Liver (tissue), 8 donors: ENCODE measurements at regions not wholly inside any gene's neighbourhood (a gene's known extent, or its start where the extent isn't known, plus 50 kb on each side); places are given as distances from the start of the nearest gene placed in this dataset.

Experiments used
- DNase-seq: peaks from one replicate; pipeline ENCODE4 v3.0.0-alpha.2; 2017; ENCODE audit warnings: low spot score
- H3K27ac ChIP-seq, 2 donors: one replicate each; pipeline ENCODE4 v1.7.0; 2013; ENCODE audit warnings: inconsistent platforms in 2 of 2, low read length in 2 of 2, control low read depth in 1 of 2, low read depth in 1 of 2, mild to moderate bottlenecking in 1 of 2
- H3K27me3 ChIP-seq, 4 donors: one replicate each; pipeline versions ENCODE4 v1.6.1 to v1.7.0; 2013; ENCODE audit warnings: low read length in 3 of 4, inconsistent platforms in 1 of 4, mild to moderate bottlenecking in 1 of 4, moderate library complexity in 1 of 4; ENCODE audit not compliant: control insufficient read depth in 4 of 4, insufficient read depth in 4 of 4
- H3K36me3 ChIP-seq, 4 donors: one replicate each; pipeline versions ENCODE4 v1.6.1 to v1.7.0; 2013; ENCODE audit warnings: low read length in 3 of 4, mild to moderate bottlenecking in 3 of 4, low read depth in 1 of 4, moderate library complexity in 1 of 4; ENCODE audit not compliant: control insufficient read depth in 4 of 4, insufficient read depth in 3 of 4
- H3K4me1 ChIP-seq, 4 donors: one replicate each; pipeline versions ENCODE4 v1.6.1 to v1.7.0; 2013; ENCODE audit warnings: low read length in 3 of 4, mild to moderate bottlenecking in 3 of 4, moderate library complexity in 1 of 4; ENCODE audit not compliant: control insufficient read depth in 4 of 4, insufficient read depth in 4 of 4
- H3K4me3 ChIP-seq, 3 donors: one replicate each; pipeline versions ENCODE4 v1.6.1 to v1.7.0; 2013; ENCODE audit warnings: low read length in 3 of 3, control low read depth in 1 of 3, low read depth in 1 of 3, mild to moderate bottlenecking in 1 of 3
- H3K9ac ChIP-seq, 2 donors: one replicate each; pipeline ENCODE4 v1.7.0; 2013; ENCODE audit warnings: low read length in 2 of 2, mild to moderate bottlenecking in 2 of 2, moderate library complexity in 2 of 2, control low read depth in 1 of 2, low read depth in 1 of 2
- H3K9me3 ChIP-seq, 4 donors: one replicate each; pipeline versions ENCODE4 v1.6.1 to v1.7.0; 2013; ENCODE audit warnings: low read length in 3 of 4; ENCODE audit not compliant: control insufficient read depth in 4 of 4
- ATF3 ChIP-seq: IDR thresholded peaks from 2 replicates; pipeline ENCODE4 v1.6.1; 2016; ENCODE audit warnings: antibody characterized with exemption
- CTCF ChIP-seq: fragments of 150-350 bp; IDR thresholded peaks from 2 replicates; pipeline ENCODE4 v1.5.1; 2017; ENCODE audit warnings: improper control_type of control experiment, low read depth, low read length; ENCODE audit not compliant: missing input control
- EGR1 ChIP-seq, 2 donors: IDR thresholded peaks; 2 replicates each; pipeline ENCODE4 v1.6.1; 2016 to 2018; ENCODE audit warnings: antibody characterized with exemption in 2 of 2, low read depth in 2 of 2
- FOXA1 ChIP-seq: IDR thresholded peaks from 2 replicates; pipeline ENCODE4 v1.6.1; 2016; ENCODE audit warnings: antibody characterized with exemption
- FOXA2 ChIP-seq: IDR thresholded peaks from 2 replicates; pipeline ENCODE4 v1.6.1; 2016; ENCODE audit warnings: antibody characterized with exemption
- GABPA ChIP-seq, 2 donors: IDR thresholded peaks in 1 of 2; conservative IDR thresholded peaks in 1 of 2; 2 replicates each; pipeline ENCODE4 v1.6.1; 2016; ENCODE audit warnings: antibody characterized with exemption in 2 of 2, mild to moderate bottlenecking in 1 of 2, moderate library complexity in 1 of 2
- HNF4A ChIP-seq, 2 donors: conservative IDR thresholded peaks; 2 replicates each; pipeline ENCODE4 v1.6.1; 2016; ENCODE audit warnings: antibody characterized with exemption in 2 of 2, mild to moderate bottlenecking in 2 of 2
- HNF4G ChIP-seq: IDR thresholded peaks from 2 replicates; pipeline ENCODE4 v1.6.1; 2016; ENCODE audit warnings: antibody characterized with exemption
- JUND ChIP-seq, 2 donors: IDR thresholded peaks; 2 replicates each; pipeline ENCODE4 v1.6.1; 2016; ENCODE audit warnings: antibody characterized with exemption in 2 of 2
- NR2F2 ChIP-seq: IDR thresholded peaks from 2 replicates; pipeline ENCODE4 v1.6.1; 2016; ENCODE audit warnings: antibody characterized with exemption
- RAD21 ChIP-seq, 2 donors: IDR thresholded peaks; 2 replicates each; pipeline ENCODE4 v1.6.1; 2016; ENCODE audit warnings: antibody characterized with exemption in 2 of 2, mild to moderate bottlenecking in 2 of 2
- REST ChIP-seq: IDR thresholded peaks from 2 replicates; pipeline ENCODE4 v1.6.1; 2016; ENCODE audit warnings: antibody characterized with exemption, mild to moderate bottlenecking
- RXRA ChIP-seq, 2 donors: IDR thresholded peaks; 2 replicates each; pipeline ENCODE4 v1.6.1; 2017 to 2018; ENCODE audit warnings: antibody characterized with exemption in 2 of 2, mild to moderate bottlenecking in 1 of 2
- SP1 ChIP-seq: IDR thresholded peaks from 2 replicates; pipeline ENCODE4 v1.6.1; 2018; ENCODE audit warnings: antibody characterized with exemption, mild to moderate bottlenecking
- TAF1 ChIP-seq: conservative IDR thresholded peaks from 2 replicates; pipeline ENCODE4 v1.6.1; 2016; ENCODE audit warnings: antibody characterized with exemption, mild to moderate bottlenecking
- YY1 ChIP-seq: IDR thresholded peaks from 2 replicates; pipeline ENCODE4 v1.6.1; 2016; ENCODE audit warnings: antibody characterized with exemption, mild to moderate bottlenecking
- ZBTB33 ChIP-seq: IDR thresholded peaks from 2 replicates; pipeline ENCODE4 v1.6.1; 2016; ENCODE audit warnings: antibody characterized with exemption
- WGBS: extraction: QIAGEN DNeasy Blood & Tissue Kit; methylation state at CpG from one replicate; pipeline ENCODE4 v1.1.7; 2013; 5-methylcytosine and 5-hydroxymethylcytosine counted together
- donor health status: healthy.
- donor health status: healthy.
- donor health status: healthy.
- donor health status: healthy.
- donor health status: healthy.

- no peaks in the 10 kb centered on the region for H3K9me3 ChIP-seq
- no peak overlapping the region for H3K27ac ChIP-seq
- DNase-seq, result no peak
- H3K4me3 ChIP-seq, result no peak overlapping the region
- no peaks in the 10 kb centered on the region for H3K36me3 ChIP-seq
- WGBS, result 90% methylated on average over 18 of the region's 18 CpGs
- TF ChIP-seq TAF1, result no peak
- TF ChIP-seq FOXA2, result no peak
- no peak for TF ChIP-seq JUND (IDR thresholded peaks at IDR 0.05)
- TF ChIP-seq YY1, result no peak
- no peak for TF ChIP-seq RXRA (IDR thresholded peaks at IDR 0.05)
- TF ChIP-seq NR2F2, result no peak
- TF ChIP-seq ZBTB33, result no peak
- no peak for TF ChIP-seq EGR1 (IDR thresholded peaks at IDR 0.05; ENCODE audit: low read depth in 2 of 2)
- TF ChIP-seq GABPA (IDR thresholded peaks at IDR 0.05 in 1 of 2, conservative IDR thresholded peaks at IDR 0.05 in 1 of 2), result no peak
- no peak for TF ChIP-seq REST
- TF ChIP-seq HNF4G, result no peak
- no peak for TF ChIP-seq ATF3
- TF ChIP-seq SP1, result no peak
- TF ChIP-seq CTCF, result no peak
- no peak for TF ChIP-seq FOXA1
- TF ChIP-seq HNF4A (conservative IDR thresholded peaks at IDR 0.05), result no peak
- TF ChIP-seq RAD21 (IDR thresholded peaks at IDR 0.05), result no peak
- H3K27me3 ChIP-seq, result no peaks in the 10 kb centered on the region
- H3K4me1 ChIP-seq, result no peaks in the 10 kb centered on the region
- no peak overlapping the region for H3K9ac ChIP-seq
These were observed 158.5 kb upstream of the SMAD3 start for GRCh38 chr15:66906668-66907614.
